Activated B cell treated with CpG ODN at 0.5 μM for 24 hours (primary cell): ENCODE measurements at regions not wholly inside any gene's neighbourhood (a gene's known extent, or its start where the extent isn't known, plus 50 kb on each side); places are given as distances from the start of the nearest gene placed in this dataset.

Experiments used
- ATAC-seq: fragments of 200-7000 bp; cut with Tn5 transposase; one replicate; pipeline ENCODE4 v1.10.0; 2021; ENCODE audit warnings: low read depth, mild to moderate bottlenecking, moderate library complexity
- CTCF ChIA-PET: fragments of 350-600 bp; sonication (Branson Sonifier 250); formaldehyde crosslinking; loops from one replicate; lab custom pipeline; 2021; ENCODE audit warnings: antibody characterized with exemption; lab: Charles Lee
- POLR2A ChIA-PET: fragments of 350-600 bp; sonication (Branson Sonifier 250); formaldehyde crosslinking; loops from one replicate; lab custom pipeline; 2021; ENCODE audit warnings: antibody characterized with exemption; lab: Charles Lee
- DNase-seq: peaks from one replicate; pipeline ENCODE4 v3.0.0; 2022
- H3K27ac Mint-ChIP-seq: one replicate; pipeline ENCODE4 v1.8.0; 2020; ENCODE audit warnings: mixed read lengths
- H3K27me3 Mint-ChIP-seq: one replicate; pipeline ENCODE4 v1.8.0; 2021; ENCODE audit warnings: mixed read lengths
- H3K36me3 Mint-ChIP-seq: one replicate; pipeline ENCODE4 v1.8.0; 2021; ENCODE audit warnings: low read depth, mixed read lengths
- H3K4me1 Mint-ChIP-seq: one replicate; pipeline ENCODE4 v1.8.0; 2021; ENCODE audit warnings: mixed read lengths
- H3K4me3 Mint-ChIP-seq: one replicate; pipeline ENCODE4 v1.8.0; 2020; ENCODE audit warnings: mild to moderate bottlenecking, mixed read lengths
- H3K9me3 Mint-ChIP-seq: one replicate; pipeline ENCODE4 v1.8.0; 2020; ENCODE audit warnings: mixed read lengths
- CTCF ChIP-seq: fragments of 200-600 bp; IDR thresholded peaks from one replicate; pipeline ENCODE4 v1.8.0; 2022; ENCODE audit warnings: antibody characterized with exemption, mild to moderate bottlenecking
- intact Hi-C: fragments of 100-400 bp; cut with micrococcal nuclease; formaldehyde crosslinking; loops from one replicate; pipeline ENCODE4 v1.15.1; 2024

GRCh38 chr3:194744826-194745225 lies 59.1 kb downstream of the FAM43A start:
- no peak for DNase-seq
- intact Hi-C loops: no loop called here
- no peaks in the 10 kb centered on the region for H3K36me3 Mint-ChIP-seq
- no peak for ATAC-seq
- TF ChIP-seq CTCF: no peak
- peaks cover 19% of the 10 kb centered on the region for H3K4me1 Mint-ChIP-seq
- H3K27me3 Mint-ChIP-seq: no peaks in the 10 kb centered on the region
- H3K9me3 Mint-ChIP-seq: no peaks in the 10 kb centered on the region
- H3K4me3 Mint-ChIP-seq: no peak overlapping the region
- no peak overlapping the region for H3K27ac Mint-ChIP-seq
- POLR2A ChIA-PET: no interaction called here
- CTCF ChIA-PET: no interaction called here

- no peaks in the 10 kb centered on the region for H3K27me3 Mint-ChIP-seq
- no peak overlapping the region for H3K27ac Mint-ChIP-seq
- no peaks in the 10 kb centered on the region for H3K36me3 Mint-ChIP-seq
- POLR2A ChIA-PET: interaction anchor here (0.8 to 0.9 kb wide), 2 partner anchors 54 to 58 kb away, joined by 3 read pairs; no protein-coding TSS in a partner anchor
- ATAC-seq (no peak), DNase-seq (no peak)
- H3K4me1 Mint-ChIP-seq: peaks cover 16% of the 10 kb centered on the region
- no peak for TF ChIP-seq CTCF
- intact Hi-C loops: no loop called here
- H3K9me3 Mint-ChIP-seq: no peaks in the 10 kb centered on the region
- CTCF ChIA-PET: no interaction called here
- H3K4me3 Mint-ChIP-seq: no peak overlapping the region
Measured at GRCh38 chr3:194745422-194746184, 59.9 kb downstream of the FAM43A start.

- CTCF ChIA-PET: no interaction called here
- H3K4me3 Mint-ChIP-seq: no peak overlapping the region
- peaks cover 15% of the 10 kb centered on the region for H3K4me1 Mint-ChIP-seq
Measured at GRCh38 chr3:194748225-194748624, 62.5 kb downstream of the FAM43A start.

GRCh38 chr3:194749631-194750490 lies 64.2 kb downstream of the FAM43A start:
- Mint-ChIP-seq H3K36me3 (no peaks in the 10 kb centered on the region), H3K4me3 (no peak overlapping the region), H3K27ac (no peak overlapping the region), H3K4me1 (peaks cover 15% of the 10 kb centered on the region), H3K9me3 (no peaks in the 10 kb centered on the region), H3K27me3 (no peaks in the 10 kb centered on the region)
- ATAC-seq (no peak), DNase-seq (no peak)
- intact Hi-C loops: no loop called here
- TF ChIP-seq CTCF: no peak
- CTCF ChIA-PET: no interaction called here
- POLR2A ChIA-PET: interaction anchor here (0.6 to 1.1 kb wide), 3 partner anchors 19 to 1642 kb away, joined by 3 to 6 read pairs (median 5); no protein-coding TSS in a partner anchor

More at GRCh38 chr3:194748225-194748624, 62.5 kb downstream of the FAM43A start:
- no peaks in the 10 kb centered on the region for H3K36me3 Mint-ChIP-seq
- no peak for TF ChIP-seq CTCF
- POLR2A ChIA-PET: interaction anchor here (1.3 kb wide), 1 partner anchor 57 kb away, joined by 3 read pairs; no protein-coding TSS in a partner anchor
- ATAC-seq (no peak), DNase-seq (no peak)
- no peaks in the 10 kb centered on the region for H3K27me3 Mint-ChIP-seq
- H3K27ac Mint-ChIP-seq: no peak overlapping the region
- intact Hi-C loops: no loop called here
- H3K9me3 Mint-ChIP-seq: no peaks in the 10 kb centered on the region

GRCh38 chr3:194750491-194750828 lies 64.8 kb downstream of the FAM43A start:
- CTCF ChIA-PET: no interaction called here
- no peaks in the 10 kb centered on the region for H3K36me3 Mint-ChIP-seq
- DNase-seq (no peak), ATAC-seq (no peak)
- no peak overlapping the region for H3K27ac Mint-ChIP-seq
- H3K4me1 Mint-ChIP-seq: peaks cover 9% of the 10 kb centered on the region
- no peak overlapping the region for H3K4me3 Mint-ChIP-seq
- H3K27me3 Mint-ChIP-seq: no peaks in the 10 kb centered on the region
- H3K9me3 Mint-ChIP-seq: no peaks in the 10 kb centered on the region
- intact Hi-C loops: no loop called here
- POLR2A ChIA-PET: interaction anchor here (0.6 to 1.1 kb wide), 2 partner anchors 19 to 1641 kb away, joined by 3 to 6 read pairs; no protein-coding TSS in a partner anchor
- no peak for TF ChIP-seq CTCF
